Cardiac fibroblast (primary cell): ENCODE measurements at regions not wholly inside any gene's neighbourhood (a gene's known extent, or its start where the extent isn't known, plus 50 kb on each side); places are given as distances from the start of the nearest gene placed in this dataset.

Experiments used
- DNase-seq, 2 donors: peaks; one replicate each; pipeline versions ENCODE4 v3.0.0 to v3.0.0-alpha.2; 2010; ENCODE audit warnings: low read depth in 2 of 2
- H3K4me3 ChIP-seq, 2 donors: replicated peaks in 1 of 2; 1 replicate in 1 of 2; 2 replicates in 1 of 2; pipeline ENCODE4 v1.5.1; 2011; ENCODE audit warnings: low read depth in 2 of 2, low read length in 2 of 2, mild to moderate bottlenecking in 2 of 2, moderate library complexity in 1 of 2
- TF ChIP-seq, protein P1 (sequence below): IDR thresholded peaks from one replicate; pipeline ENCODE4 v1.5.1; 2011; ENCODE audit warnings: low read depth, mild to moderate bottlenecking, low read length, inconsistent platforms

DNA sequence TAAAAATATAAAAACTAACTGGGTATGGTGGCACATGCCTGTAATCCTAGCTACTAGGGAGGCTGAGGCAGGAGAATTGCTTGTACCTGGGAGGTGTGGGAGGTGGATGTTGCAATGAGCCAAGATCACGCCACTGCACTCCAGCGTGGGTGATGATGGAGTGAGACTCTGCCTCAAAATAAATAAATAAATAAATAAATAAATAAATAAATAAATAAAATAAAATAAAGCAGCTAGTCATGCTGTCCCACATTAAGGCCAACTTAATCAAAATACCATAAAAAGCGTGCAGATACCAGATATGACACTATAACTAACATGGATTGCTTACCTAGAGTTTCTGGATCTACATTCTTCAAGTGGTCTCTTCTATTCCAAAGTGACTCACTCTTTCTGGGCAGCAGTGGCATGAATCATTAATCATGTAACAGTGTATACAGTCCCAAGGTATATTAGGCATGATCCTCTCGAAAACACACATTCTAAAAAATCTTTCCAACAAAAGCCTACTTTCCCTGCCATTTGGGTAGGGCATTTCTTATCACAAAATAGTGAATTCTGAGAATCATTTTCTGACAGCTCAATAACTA is 187.1 kb downstream of the ELAVL2 start:
- no peak overlapping the region for H3K4me3 ChIP-seq
- DNase-seq: no peak
- TF ChIP-seq, protein P1, sequence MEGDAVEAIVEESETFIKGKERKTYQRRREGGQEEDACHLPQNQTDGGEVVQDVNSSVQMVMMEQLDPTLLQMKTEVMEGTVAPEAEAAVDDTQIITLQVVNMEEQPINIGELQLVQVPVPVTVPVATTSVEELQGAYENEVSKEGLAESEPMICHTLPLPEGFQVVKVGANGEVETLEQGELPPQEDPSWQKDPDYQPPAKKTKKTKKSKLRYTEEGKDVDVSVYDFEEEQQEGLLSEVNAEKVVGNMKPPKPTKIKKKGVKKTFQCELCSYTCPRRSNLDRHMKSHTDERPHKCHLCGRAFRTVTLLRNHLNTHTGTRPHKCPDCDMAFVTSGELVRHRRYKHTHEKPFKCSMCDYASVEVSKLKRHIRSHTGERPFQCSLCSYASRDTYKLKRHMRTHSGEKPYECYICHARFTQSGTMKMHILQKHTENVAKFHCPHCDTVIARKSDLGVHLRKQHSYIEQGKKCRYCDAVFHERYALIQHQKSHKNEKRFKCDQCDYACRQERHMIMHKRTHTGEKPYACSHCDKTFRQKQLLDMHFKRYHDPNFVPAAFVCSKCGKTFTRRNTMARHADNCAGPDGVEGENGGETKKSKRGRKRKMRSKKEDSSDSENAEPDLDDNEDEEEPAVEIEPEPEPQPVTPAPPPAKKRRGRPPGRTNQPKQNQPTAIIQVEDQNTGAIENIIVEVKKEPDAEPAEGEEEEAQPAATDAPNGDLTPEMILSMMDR: no peak
